H1 (cell line): ENCODE measurements at regions not wholly inside any gene's neighbourhood (a gene's known extent, or its start where the extent isn't known, plus 50 kb on each side); places are given as distances from the start of the nearest gene placed in this dataset.
A peak's percentile ranks its signal among the peaks of the same experiment; 100 is the strongest.

Experiments
- CTCF ChIA-PET: fragments of 300-600 bp; sonication (Branson Sonifier 250); formaldehyde crosslinking; loops from one replicate; lab custom pipeline; 2021; ENCODE audit not compliant: partially characterized antibody; lab: Charles Lee
- POLR2A ChIA-PET: fragments of 300-600 bp; sonication (Branson Sonifier 250); formaldehyde crosslinking; loops from one replicate; lab custom pipeline; 2021; ENCODE audit warnings: inconsistent platforms; ENCODE audit not compliant: partially characterized antibody; lab: Charles Lee
- DNase-seq, 2 experiments: peaks; one replicate each; pipeline versions ENCODE4 v3.0.0 to v3.0.0-alpha.2; 2010 to 2022; ENCODE audit warnings: low spot score in 2 of 2, low read depth in 1 of 2, mixed read lengths in 1 of 2
- FAIRE-seq: peaks from 2 replicates; lab custom pipeline; 2011; peaks lifted over from hg19 to GRCh38; lab: Jason Lieb, UNC
- H2AFZ ChIP-seq: 2 replicates; pipeline ENCODE4 v1.8.1; 2012; ENCODE audit warnings: low read length, inconsistent platforms
- H2AK5ac ChIP-seq: 2 replicates; pipeline ENCODE4 v1.6.1; 2013; ENCODE audit warnings: low read depth, low read length
- H2BK120ac ChIP-seq: replicated peaks from 2 replicates; pipeline ENCODE3; 2013; ENCODE audit warnings: low read depth, low read length, inconsistent platforms
- H2BK12ac ChIP-seq: 2 replicates; pipeline ENCODE4 v1.6.1; 2013; ENCODE audit warnings: low read depth, low read length
- H2BK15ac ChIP-seq: 2 replicates; pipeline ENCODE4 v1.6.1; 2013; ENCODE audit warnings: low read length
- H2BK20ac ChIP-seq: 2 replicates; pipeline ENCODE4 v1.6.1; 2013; ENCODE audit warnings: low read length
- H2BK5ac ChIP-seq: 2 replicates; pipeline ENCODE4 v1.6.1; 2013; ENCODE audit warnings: low read depth, low read length
- H3K14ac ChIP-seq: 2 replicates; pipeline ENCODE4 v1.6.1; 2013; ENCODE audit warnings: inconsistent platforms; ENCODE audit not compliant: insufficient read length
- H3K18ac ChIP-seq: 2 replicates; pipeline ENCODE4 v1.6.1; 2013; ENCODE audit warnings: low read length; ENCODE audit errors: extremely low read depth
- H3K23ac ChIP-seq: 2 replicates; pipeline ENCODE4 v1.6.1; 2013; ENCODE audit warnings: inconsistent platforms; ENCODE audit not compliant: insufficient read length
- H3K23me2 ChIP-seq: 2 replicates; pipeline ENCODE4 v1.6.1; 2013; ENCODE audit warnings: low read depth, low read length
- H3K27ac ChIP-seq: 2 replicates; pipeline ENCODE4 v1.6.1; 2011; ENCODE audit warnings: low read depth, low read length, inconsistent platforms
- H3K27me3 ChIP-seq, 4 experiments: replicated peaks in 1 of 4; 1 replicate in 1 of 4; 2 replicates in 3 of 4; pipeline versions ENCODE4 v1.6.1 to v1.8.1; 2011 to 2013; ENCODE audit warnings: low read length in 3 of 4, mild to moderate bottlenecking in 3 of 4, inconsistent platforms in 2 of 4, mixed read lengths in 2 of 4, moderate library complexity in 1 of 4; ENCODE audit not compliant: control insufficient read depth in 3 of 4, insufficient read depth in 3 of 4; ENCODE audit errors: extremely low read depth in 1 of 4
- H3K36me3 ChIP-seq, 4 experiments: 2 replicates each; pipeline versions ENCODE4 v1.6.1 to v1.8.1; 2011 to 2013; ENCODE audit warnings: mild to moderate bottlenecking in 4 of 4, low read length in 3 of 4, moderate library complexity in 2 of 4, control low read depth in 1 of 4, inconsistent platforms in 1 of 4; ENCODE audit not compliant: insufficient read depth in 4 of 4, control insufficient read depth in 2 of 4
- H3K4ac ChIP-seq: replicated peaks from 2 replicates; pipeline ENCODE3; 2013; ENCODE audit warnings: low read length, low read depth, mixed read lengths, inconsistent platforms; ENCODE audit not compliant: insufficient read length
- H3K4me1 ChIP-seq, 4 experiments: replicated peaks in 1 of 4; 1 replicate in 1 of 4; 2 replicates in 3 of 4; pipeline versions ENCODE4 v1.6.1 to v1.8.1; 2011 to 2013; ENCODE audit warnings: low read length in 3 of 4, inconsistent platforms in 2 of 4, mixed read lengths in 1 of 4; ENCODE audit not compliant: insufficient read depth in 4 of 4, control insufficient read depth in 3 of 4
- H3K4me2 ChIP-seq, 2 experiments: 2 replicates each; pipeline versions ENCODE4 v1.6.1 to v1.8.1; 2011 to 2013; ENCODE audit warnings: low read depth in 2 of 2, low read length in 2 of 2, control low read depth in 1 of 2, inconsistent platforms in 1 of 2, mild to moderate bottlenecking in 1 of 2; ENCODE audit not compliant: insufficient read depth in 1 of 2
- H3K4me3 ChIP-seq, 4 experiments: fragments of 200-600, 300-600 bp in 1 of 4; sonication (generic), shearing (Covaris generic), sonication (Bioruptor Twin) in 1 of 4; 2 replicates each; pipeline versions ENCODE4 v1.5.1 to v1.8.1; 2011 to 2016; ENCODE audit warnings: low read length in 4 of 4, low read depth in 3 of 4, control low read depth in 2 of 4, inconsistent platforms in 2 of 4, mild to moderate bottlenecking in 2 of 4, mixed read lengths in 1 of 4, moderate library complexity in 1 of 4; ENCODE audit not compliant: insufficient read depth in 2 of 4; ENCODE audit errors: extremely low read depth in 1 of 4
- H3K56ac ChIP-seq: replicated peaks from 2 replicates; pipeline ENCODE3; 2013; ENCODE audit warnings: low read depth, mild to moderate bottlenecking, mixed read lengths, low read length, inconsistent platforms; ENCODE audit not compliant: insufficient read length
- H3K79me1 ChIP-seq: 2 replicates; pipeline ENCODE4 v1.6.1; 2013; ENCODE audit warnings: low read depth, low read length, control low read depth
- H3K79me2 ChIP-seq, 2 experiments: 2 replicates each; pipeline versions ENCODE4 v1.6.1 to v1.8.1; 2012 to 2013; ENCODE audit warnings: low read length in 2 of 2, mild to moderate bottlenecking in 2 of 2, inconsistent platforms in 1 of 2; ENCODE audit not compliant: insufficient read depth in 2 of 2, control insufficient read depth in 1 of 2
- H3K9ac ChIP-seq, 4 experiments: replicated peaks in 1 of 4; 1 replicate in 1 of 4; 2 replicates in 3 of 4; pipeline versions ENCODE4 v1.6.1 to v1.8.1; 2011 to 2013; ENCODE audit warnings: low read depth in 3 of 4, low read length in 3 of 4, control low read depth in 2 of 4, mild to moderate bottlenecking in 2 of 4, moderate library complexity in 2 of 4, inconsistent platforms in 1 of 4; ENCODE audit errors: extremely low read depth in 1 of 4
- H3K9me3 ChIP-seq, 2 experiments: 2 replicates each; pipeline versions ENCODE4 v1.6.1 to v1.8.1; 2012 to 2013; ENCODE audit warnings: mild to moderate bottlenecking in 2 of 2, moderate library complexity in 2 of 2, control low read depth in 1 of 2, inconsistent platforms in 1 of 2, low read depth in 1 of 2, low read length in 1 of 2, mixed read lengths in 1 of 2; ENCODE audit not compliant: insufficient read depth in 2 of 2
- H4K20me1 ChIP-seq, 2 experiments: replicated peaks in 1 of 2; 2 replicates each; pipeline versions ENCODE3 to v1.8.1; 2011 to 2013; ENCODE audit warnings: inconsistent platforms in 2 of 2, low read length in 2 of 2, mild to moderate bottlenecking in 1 of 2; ENCODE audit not compliant: insufficient read depth in 2 of 2, control insufficient read depth in 1 of 2
- H4K5ac ChIP-seq: 2 replicates; pipeline ENCODE4 v1.6.1; 2013; ENCODE audit warnings: low read length, low read depth, mixed read lengths, inconsistent platforms; ENCODE audit not compliant: insufficient read length
- H4K8ac ChIP-seq: 2 replicates; pipeline ENCODE4 v1.8.0; 2013; ENCODE audit warnings: mild to moderate bottlenecking, moderate library complexity, low read length, inconsistent platforms; ENCODE audit not compliant: insufficient read depth; ENCODE audit errors: extremely low read depth
- H4K91ac ChIP-seq: replicated peaks from 2 replicates; pipeline ENCODE3; 2013; ENCODE audit warnings: low read length, mixed read lengths, inconsistent platforms; ENCODE audit not compliant: insufficient read length
- BRCA1 ChIP-seq: IDR thresholded peaks from 2 replicates; pipeline ENCODE4 v1.6.1; 2012; ENCODE audit warnings: low read depth, low read length, improper control_type of control experiment
- E2F6 ChIP-seq: IDR thresholded peaks from 2 replicates; pipeline ENCODE4 v1.6.1; 2012; ENCODE audit warnings: inconsistent platforms
- EGR1 ChIP-seq: IDR thresholded peaks from 2 replicates; pipeline ENCODE4 v1.6.1; 2011; ENCODE audit warnings: low read depth, low read length, borderline replicate concordance
- EP300 ChIP-seq, 2 experiments: IDR thresholded peaks; 1 replicate in 1 of 2; 2 replicates in 1 of 2; pipeline ENCODE4 v1.6.1; 2011 to 2012; ENCODE audit warnings: low read depth in 2 of 2, low read length in 2 of 2, mild to moderate bottlenecking in 2 of 2, borderline replicate concordance in 1 of 2, inconsistent platforms in 1 of 2, moderate library complexity in 1 of 2
- GABPA ChIP-seq: IDR thresholded peaks from 2 replicates; pipeline ENCODE4 v1.6.1; 2011; ENCODE audit warnings: mild to moderate bottlenecking, low read length, moderate library complexity, borderline replicate concordance; ENCODE audit not compliant: insufficient read depth
- NANOG ChIP-seq: IDR thresholded peaks from 2 replicates; pipeline ENCODE4 v1.6.1; 2011; ENCODE audit warnings: low read length, low read depth, mild to moderate bottlenecking, inconsistent platforms; ENCODE audit not compliant: insufficient read depth, poor library complexity, severe bottlenecking
- NRF1 ChIP-seq: IDR thresholded peaks from 2 replicates; pipeline ENCODE4 v1.6.1; 2011; ENCODE audit warnings: mild to moderate bottlenecking, low read depth, low read length, improper control_type of control experiment
- POU5F1 ChIP-seq: IDR thresholded peaks from 2 replicates; pipeline ENCODE4 v1.6.1; 2011; ENCODE audit warnings: low read depth, mild to moderate bottlenecking, low read length, moderate library complexity
- RFX5 ChIP-seq: IDR thresholded peaks from 2 replicates; pipeline ENCODE4 v1.6.1; 2011; ENCODE audit warnings: low read depth, low read length, improper control_type of control experiment, borderline replicate concordance
- SIN3A ChIP-seq, 2 experiments: IDR thresholded peaks in 1 of 2; conservative IDR thresholded peaks in 1 of 2; 2 replicates each; pipeline ENCODE4 v1.6.1; 2011 to 2012; ENCODE audit warnings: low read length in 2 of 2, improper control_type of control experiment in 1 of 2, low read depth in 1 of 2, mild to moderate bottlenecking in 1 of 2
- SP2 ChIP-seq: IDR thresholded peaks from 2 replicates; pipeline ENCODE4 v1.6.1; 2012; ENCODE audit warnings: mild to moderate bottlenecking, low read length, inconsistent platforms
- SUZ12 ChIP-seq: fragments of 200-600 bp; sonication (generic); IDR thresholded peaks from 2 replicates; pipeline ENCODE4 v1.6.1; 2012; ENCODE audit warnings: mild to moderate bottlenecking, inconsistent platforms, low read length, moderate library complexity, mixed read lengths
- TAF1 ChIP-seq: IDR thresholded peaks from 2 replicates; pipeline ENCODE4 v1.6.1; 2011; ENCODE audit warnings: mild to moderate bottlenecking, low read depth, low read length
- WGBS, 2 experiments: shearing (Covaris generic) in 1 of 2; methylation state at CpG; one replicate each; pipeline versions ENCODE4 v1.1.6 to v1.1.7; 2013 to 2015; ENCODE audit warnings: low lambda C conversion rate in 2 of 2, mixed read lengths in 2 of 2, inconsistent platforms in 1 of 2, low coverage in 1 of 2, missing lambda C conversion rate in 1 of 2; ENCODE audit not compliant: insufficient replicate concordance in 2 of 2, insufficient coverage in 1 of 2, insufficient read length in 1 of 2; ENCODE audit errors: extremely low coverage in 1 of 2, missing lambda C conversion rate in 1 of 2; 5-methylcytosine and 5-hydroxymethylcytosine counted together

- no peaks in the 10 kb centered on the region for H3K36me3 ChIP-seq
- H4K91ac ChIP-seq: no peak overlapping the region
- no peak overlapping the region for H2AFZ ChIP-seq
- H3K56ac ChIP-seq: no peak overlapping the region
- H3K79me1 ChIP-seq: no peaks in the 10 kb centered on the region
- CTCF ChIA-PET: interaction anchor here (0.8 kb wide), 1 partner anchor 188 kb away, joined by 3 read pairs; no protein-coding TSS in a partner anchor
- POLR2A ChIA-PET: no interaction called here
- H3K9me3 ChIP-seq: no peaks in the 10 kb centered on the region
- no peak overlapping the region for H2BK120ac ChIP-seq
- no peak overlapping the region for H3K14ac ChIP-seq
- no peak overlapping the region for H2BK5ac ChIP-seq
- H3K9ac ChIP-seq: no peak overlapping the region
- no peak for FAIRE-seq
- H3K4ac ChIP-seq: no peak overlapping the region
- H3K23me2 ChIP-seq: no peaks in the 10 kb centered on the region
- H3K79me2 ChIP-seq: no peaks in the 10 kb centered on the region
- no peak overlapping the region for H3K18ac ChIP-seq
- H3K27ac ChIP-seq: no peak overlapping the region
- no peak for DNase-seq
- no peaks in the 10 kb centered on the region for H4K20me1 ChIP-seq
- H3K4me2 ChIP-seq: no peak overlapping the region
- no peaks in the 10 kb centered on the region for H3K27me3 ChIP-seq
- no peak overlapping the region for H3K4me3 ChIP-seq
- 90% methylated on average over 1 of the region's 1 CpG; no CpG with 5 or more reads in 1 of the 2 experiments for WGBS, 2 experiments
- no peak overlapping the region for H4K8ac ChIP-seq
- 0 out of 2 replicates have a peak overlapping the region, but pooled peaks have one; percentile 16 for H2AK5ac ChIP-seq
- H3K4me1 ChIP-seq: no peaks in the 10 kb centered on the region
- H4K5ac ChIP-seq: no peak overlapping the region
- H2BK12ac ChIP-seq: no peak overlapping the region
- H3K23ac ChIP-seq: no peak overlapping the region
- H2BK15ac ChIP-seq: no peak overlapping the region
- H2BK20ac ChIP-seq: no peak overlapping the region
- no peak for TF ChIP-seq SUZ12
- no peak for TF ChIP-seq E2F6
- no peak for TF ChIP-seq EP300 (IDR thresholded peaks at IDR 0.05; ENCODE audit: borderline replicate concordance in 1 of 2, low read depth in 2 of 2, low read length in 2 of 2)
- TF ChIP-seq NANOG: no peak
- TF ChIP-seq BRCA1: no peak
- TF ChIP-seq GABPA: no peak
- no peak for TF ChIP-seq TAF1
- no peak for TF ChIP-seq RFX5
- no peak for TF ChIP-seq EGR1
- TF ChIP-seq SP2: no peak
- no peak for TF ChIP-seq SIN3A (conservative IDR thresholded peaks at IDR 0.05 in 1 of 2, IDR thresholded peaks at IDR 0.05 in 1 of 2; ENCODE audit: low read depth in 1 of 2, low read length in 2 of 2)
- no peak for TF ChIP-seq POU5F1
- no peak for TF ChIP-seq NRF1
Observed at GRCh38 chr1:199362996-199363395, 664.5 kb upstream of the NR5A2 start.
